ENCODE measurements at regions not wholly inside any gene's neighbourhood (a gene's known extent, or its start where the extent isn't known, plus 50 kb on each side); places are given as distances from the start of the nearest gene placed in this dataset.
A peak's percentile ranks its signal among the peaks of the same experiment; 100 is the strongest.

DNA sequence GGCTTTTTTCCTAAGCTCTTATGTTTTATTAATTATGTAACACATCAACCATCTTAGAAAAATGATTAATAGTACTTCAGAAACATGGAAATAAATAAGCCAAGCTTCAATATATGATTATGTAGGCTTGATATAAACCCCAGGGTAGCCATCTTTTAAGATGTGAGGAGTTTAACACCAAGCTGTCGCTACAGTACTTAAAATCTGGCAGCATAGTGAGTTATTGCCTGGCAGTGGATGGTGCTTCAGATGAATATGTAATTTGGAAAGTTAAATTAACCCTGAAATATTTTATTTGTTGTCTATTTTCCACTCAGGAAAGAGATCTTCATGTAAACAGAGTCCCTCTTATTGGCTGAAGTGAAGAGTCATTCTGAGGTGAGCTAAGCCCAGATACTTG is 339.0 kb upstream of the ZFP64 start:
- H3K4me3 Mint-ChIP-seq: no peak overlapping the region
- H3K27ac Mint-ChIP-seq: no peak overlapping the region
- no peaks in the 10 kb centered on the region for H3K36me3 Mint-ChIP-seq (ENCODE audit: low read depth)
- TF ChIP-seq, protein P1, sequence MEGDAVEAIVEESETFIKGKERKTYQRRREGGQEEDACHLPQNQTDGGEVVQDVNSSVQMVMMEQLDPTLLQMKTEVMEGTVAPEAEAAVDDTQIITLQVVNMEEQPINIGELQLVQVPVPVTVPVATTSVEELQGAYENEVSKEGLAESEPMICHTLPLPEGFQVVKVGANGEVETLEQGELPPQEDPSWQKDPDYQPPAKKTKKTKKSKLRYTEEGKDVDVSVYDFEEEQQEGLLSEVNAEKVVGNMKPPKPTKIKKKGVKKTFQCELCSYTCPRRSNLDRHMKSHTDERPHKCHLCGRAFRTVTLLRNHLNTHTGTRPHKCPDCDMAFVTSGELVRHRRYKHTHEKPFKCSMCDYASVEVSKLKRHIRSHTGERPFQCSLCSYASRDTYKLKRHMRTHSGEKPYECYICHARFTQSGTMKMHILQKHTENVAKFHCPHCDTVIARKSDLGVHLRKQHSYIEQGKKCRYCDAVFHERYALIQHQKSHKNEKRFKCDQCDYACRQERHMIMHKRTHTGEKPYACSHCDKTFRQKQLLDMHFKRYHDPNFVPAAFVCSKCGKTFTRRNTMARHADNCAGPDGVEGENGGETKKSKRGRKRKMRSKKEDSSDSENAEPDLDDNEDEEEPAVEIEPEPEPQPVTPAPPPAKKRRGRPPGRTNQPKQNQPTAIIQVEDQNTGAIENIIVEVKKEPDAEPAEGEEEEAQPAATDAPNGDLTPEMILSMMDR (IDR thresholded peaks at IDR 0.05): no peak
- H3K27me3 Mint-ChIP-seq (ENCODE audit: insufficient read depth): no peaks in the 10 kb centered on the region
- DNase-seq: no peak
- peaks cover 12% of the 10 kb centered on the region; the same call in 1 of the 2 replicates for H3K4me1 Mint-ChIP-seq (ENCODE audit: low read depth)
- peaks cover 12% of the 10 kb centered on the region for H3K9me3 Mint-ChIP-seq

DNA sequence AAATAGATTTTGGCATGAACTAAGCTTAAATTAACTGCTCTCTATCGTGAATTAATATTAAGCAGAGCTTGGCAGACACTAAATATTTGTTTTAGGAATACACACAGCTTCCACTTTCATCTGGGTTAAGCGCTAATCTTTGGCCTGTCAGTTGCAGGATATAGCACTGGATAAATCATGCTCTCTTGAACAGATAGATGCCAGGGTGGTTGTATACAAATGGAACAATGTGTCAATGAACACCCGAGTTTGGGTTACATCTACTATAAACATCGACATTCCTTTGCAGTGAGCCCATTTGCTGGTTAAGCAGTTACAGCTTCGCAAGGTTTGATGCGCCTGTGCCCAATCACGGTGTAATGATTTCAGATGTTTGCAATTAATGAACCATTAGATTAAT is 338.2 kb upstream of the ZFP64 start:
- Mint-ChIP-seq H3K36me3 (ENCODE audit: low read depth) (no peaks in the 10 kb centered on the region), H3K27ac (no peak overlapping the region), H3K4me3 (peak overlapping the region; percentile 39; the same call in 1 of the 2 replicates), H3K4me1 (ENCODE audit: low read depth) (peaks cover 20% of the 10 kb centered on the region; the same call in 1 of the 2 replicates), H3K27me3 (ENCODE audit: insufficient read depth) (no peaks in the 10 kb centered on the region), H3K9me3 (peaks cover 12% of the 10 kb centered on the region)
- TF ChIP-seq, protein P1 (IDR thresholded peaks at IDR 0.05): no peak
- no peak for DNase-seq

DNA sequence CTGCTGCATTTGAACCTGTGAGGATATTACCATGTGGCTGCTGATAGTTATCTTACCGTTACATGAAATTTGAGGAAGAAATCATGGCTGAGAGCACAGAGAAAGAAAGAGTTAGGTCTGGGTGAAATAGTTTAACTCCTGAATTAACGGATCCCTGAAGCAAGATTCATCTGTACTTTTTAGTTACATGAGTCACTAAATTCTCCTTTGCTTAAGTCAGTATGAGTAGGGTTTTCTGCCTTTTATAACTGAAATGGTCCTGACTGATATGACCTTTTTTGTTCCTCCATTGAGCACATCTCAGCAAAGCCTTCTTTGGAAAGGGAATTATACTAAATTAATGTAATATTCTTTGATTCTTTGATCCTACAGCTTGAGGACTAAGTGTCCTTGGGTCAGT is 333.3 kb upstream of the ZFP64 start:
- no peaks in the 10 kb centered on the region for H3K27me3 Mint-ChIP-seq (ENCODE audit: insufficient read depth)

DNA sequence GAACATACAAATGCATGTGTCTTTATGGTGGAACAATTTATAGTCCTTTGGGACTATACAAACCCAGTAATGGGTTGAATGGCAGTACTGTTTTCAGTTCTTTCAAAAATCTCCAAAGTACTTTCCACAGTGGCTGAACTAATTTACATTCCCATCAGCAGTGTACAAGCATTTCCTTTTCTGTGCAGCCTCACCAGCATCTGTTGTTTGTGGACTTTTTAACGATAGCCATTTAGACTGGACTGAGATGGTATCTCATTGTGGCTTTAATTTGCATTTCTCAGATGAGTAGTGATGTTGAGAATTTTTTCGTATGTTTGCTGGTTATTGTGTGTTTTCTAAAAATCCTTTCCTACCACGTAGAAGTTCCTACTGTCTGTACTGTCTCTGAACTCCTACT is 327.2 kb upstream of the ZFP64 start:
- Mint-ChIP-seq H3K27ac (no peak overlapping the region), H3K36me3 (ENCODE audit: low read depth) (no peaks in the 10 kb centered on the region), H3K27me3 (ENCODE audit: insufficient read depth) (no peaks in the 10 kb centered on the region), H3K4me3 (no peak overlapping the region), H3K9me3 (peaks cover 32% of the 10 kb centered on the region), H3K4me1 (ENCODE audit: low read depth) (peaks cover 5% of the 10 kb centered on the region; the same call in 1 of the 2 replicates)
- DNase-seq: no peak
- TF ChIP-seq, protein P1 (IDR thresholded peaks at IDR 0.05): no peak

More for the DNA sequence above, 333.3 kb upstream of the ZFP64 start:
- H3K27ac Mint-ChIP-seq: no peak overlapping the region; the same call in 1 of the 2 replicates
- peak overlapping the region; percentile 20; the same call in 1 of the 2 replicates for H3K4me3 Mint-ChIP-seq
- TF ChIP-seq, protein P1 (IDR thresholded peaks at IDR 0.05): no peak
- H3K4me1 Mint-ChIP-seq (ENCODE audit: low read depth): peaks cover 24% of the 10 kb centered on the region; the same call in 1 of the 2 replicates
- H3K9me3 Mint-ChIP-seq: peaks cover 14% of the 10 kb centered on the region
- no peaks in the 10 kb centered on the region for H3K36me3 Mint-ChIP-seq (ENCODE audit: low read depth)
- DNase-seq: no peak

DNA sequence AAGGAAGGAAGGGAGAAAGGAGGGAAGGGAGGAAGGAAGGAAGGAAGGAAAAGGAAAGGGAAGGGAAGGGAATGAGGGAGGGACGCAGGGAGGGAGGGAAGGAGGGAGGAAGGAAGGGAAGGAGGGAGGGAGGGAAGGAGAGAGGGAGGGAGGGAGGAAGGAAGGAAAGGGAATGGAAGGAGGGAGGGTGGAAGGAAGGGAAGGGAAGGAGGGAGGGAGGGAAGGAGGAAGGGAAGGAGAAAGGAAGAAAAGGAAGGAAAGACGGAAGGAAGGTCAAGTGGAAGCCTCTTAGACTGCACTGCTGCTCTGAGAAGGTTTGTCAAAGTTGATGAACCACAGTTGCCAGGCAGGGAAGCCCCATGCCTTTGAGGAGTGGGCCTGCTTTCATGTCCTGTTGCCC is 324.3 kb upstream of the ZFP64 start:
- Mint-ChIP-seq H3K4me1 (ENCODE audit: low read depth) (peaks cover 5% of the 10 kb centered on the region; the same call in 1 of the 2 replicates), H3K36me3 (ENCODE audit: low read depth) (no peaks in the 10 kb centered on the region), H3K4me3 (no peak overlapping the region), H3K27me3 (ENCODE audit: insufficient read depth) (no peaks in the 10 kb centered on the region; the same call in 1 of the 2 replicates), H3K27ac (no peak overlapping the region), H3K9me3 (peaks cover 30% of the 10 kb centered on the region)
- DNase-seq: no peak
- TF ChIP-seq, protein P1 (IDR thresholded peaks at IDR 0.05): no peak

DNA sequence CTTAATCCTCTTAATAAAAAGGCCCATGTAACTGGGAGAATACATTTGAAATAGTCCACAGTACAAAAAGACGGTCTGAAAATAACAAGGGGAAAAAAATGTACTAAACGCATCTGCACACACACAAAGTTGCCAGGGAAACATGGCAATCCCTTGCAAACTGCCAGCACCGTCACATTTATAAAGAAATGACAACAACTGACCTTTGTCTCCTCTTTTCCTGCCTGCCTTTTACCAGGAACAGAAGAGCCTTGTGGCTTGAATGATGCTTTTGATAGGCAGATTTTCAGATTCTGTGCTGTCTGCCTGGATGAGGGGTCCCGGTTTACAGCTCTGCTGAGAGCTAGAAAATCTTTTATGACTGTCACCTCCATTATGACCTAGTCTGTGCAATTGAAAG is 308.6 kb upstream of the ZFP64 start:
- Mint-ChIP-seq H3K36me3 (ENCODE audit: low read depth) (no peaks in the 10 kb centered on the region; the same call in 1 of the 2 replicates), H3K27ac (no peak overlapping the region), H3K4me1 (ENCODE audit: low read depth) (no peaks in the 10 kb centered on the region), H3K9me3 (peaks cover 26% of the 10 kb centered on the region), H3K27me3 (ENCODE audit: insufficient read depth) (no peaks in the 10 kb centered on the region), H3K4me3 (no peak overlapping the region)
- TF ChIP-seq, protein P1 (IDR thresholded peaks at IDR 0.05): no peak
- DNase-seq: no peak
